ENCODE measurements at regions not wholly inside any gene's neighbourhood (a gene's known extent, or its start where the extent isn't known, plus 50 kb on each side); places are given as distances from the start of the nearest gene placed in this dataset.

DNA sequence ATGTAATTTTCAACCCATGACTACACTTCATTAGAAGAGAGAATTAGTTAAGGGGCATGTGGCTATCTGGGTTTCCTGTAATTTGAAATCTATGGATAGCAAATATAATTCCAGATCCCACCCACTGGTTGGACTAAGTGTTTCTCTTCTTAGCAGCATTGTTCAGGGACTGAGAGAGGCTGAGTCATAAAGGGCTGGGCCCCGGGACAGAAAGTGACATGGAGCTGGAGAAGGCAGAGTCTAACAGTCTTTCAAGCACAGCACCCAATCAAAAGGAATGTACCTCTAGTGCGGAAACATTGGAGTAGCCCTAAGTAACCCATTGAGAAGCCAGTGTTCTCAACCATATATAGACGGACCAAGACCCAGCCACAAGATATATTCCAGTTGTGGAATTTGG lies 363.9 kb downstream of the DHX35 start:
- no peak for TF ChIP-seq CTCF (IDR thresholded peaks at IDR 0.05; ENCODE audit: insufficient read depth, low read length, poor library complexity, severe bottlenecking)
- TF ChIP-seq EZH2phosphoT487 (conservative IDR thresholded peaks at IDR 0.05; ENCODE audit: low read length): no peak

Measured in SU-DHL-6 (cell line).